NCI-H1417 treated with DMSO at 0.1 percent for 48 hours (cell line): ENCODE measurements at regions not wholly inside any gene's neighbourhood (a gene's known extent, or its start where the extent isn't known, plus 50 kb on each side); places are given as distances from the start of the nearest gene placed in this dataset.

Experiments used
- DNase-seq: peaks from one replicate; lab custom pipeline; 2025; lab: John Stamatoyannopoulos, UW

- DNase-seq: no peak
Observed at GRCh38 chr4:42330002-42330592, 67.2 kb upstream of the SHISA3 start.

- no peak for DNase-seq
Observed at GRCh38 chr4:42331040-42331439, 66.2 kb upstream of the SHISA3 start.

DNA sequence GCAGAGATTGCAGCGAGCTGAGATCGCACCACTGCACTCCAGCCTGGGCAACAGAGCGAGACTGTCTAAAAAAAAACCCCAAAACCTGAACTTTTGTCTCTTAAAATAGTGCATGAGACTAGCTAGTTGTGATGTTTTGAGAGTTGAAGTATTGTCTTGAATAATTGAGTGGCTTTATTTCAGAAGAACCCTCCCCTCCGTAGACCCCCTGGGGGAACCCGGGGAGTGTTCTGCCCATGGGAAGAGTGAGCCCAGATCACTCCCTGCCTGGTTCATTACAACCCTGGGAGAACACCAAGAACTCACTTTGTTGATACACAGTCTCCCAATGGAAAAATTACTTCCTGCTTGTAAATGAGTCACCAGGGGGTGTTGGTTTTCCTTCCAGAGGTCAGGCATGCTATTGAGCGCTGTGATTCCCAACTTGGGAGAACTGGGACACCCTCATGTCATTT, 65.3 kb upstream of the SHISA3 start:
- no peak for DNase-seq

- DNase-seq: no peak
Observed at GRCh38 chr4:42339935-42340406, 57.3 kb upstream of the SHISA3 start.

GRCh38 chr4:42341518-42342026, 55.7 kb upstream of the SHISA3 start:
- DNase-seq: no peak

DNA sequence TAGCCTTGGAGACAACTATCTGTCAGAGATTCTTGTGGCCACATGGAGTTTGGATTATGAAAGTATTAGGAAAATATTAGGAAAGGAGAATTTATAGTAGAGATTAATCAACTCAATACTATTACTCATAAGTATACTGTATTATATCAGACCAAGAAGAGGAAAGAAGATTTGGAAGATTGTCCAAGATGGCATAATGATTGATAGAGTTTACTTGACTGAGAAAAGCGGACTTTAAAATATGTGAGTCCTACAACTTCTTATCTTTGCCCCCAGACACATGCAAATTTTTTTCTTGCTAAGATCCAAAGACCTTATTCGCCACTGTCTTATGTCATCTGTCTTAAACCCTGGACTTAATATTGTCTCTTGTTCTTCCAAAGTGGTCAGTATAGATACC, 54.8 kb upstream of the SHISA3 start:
- DNase-seq: no peak

DNA sequence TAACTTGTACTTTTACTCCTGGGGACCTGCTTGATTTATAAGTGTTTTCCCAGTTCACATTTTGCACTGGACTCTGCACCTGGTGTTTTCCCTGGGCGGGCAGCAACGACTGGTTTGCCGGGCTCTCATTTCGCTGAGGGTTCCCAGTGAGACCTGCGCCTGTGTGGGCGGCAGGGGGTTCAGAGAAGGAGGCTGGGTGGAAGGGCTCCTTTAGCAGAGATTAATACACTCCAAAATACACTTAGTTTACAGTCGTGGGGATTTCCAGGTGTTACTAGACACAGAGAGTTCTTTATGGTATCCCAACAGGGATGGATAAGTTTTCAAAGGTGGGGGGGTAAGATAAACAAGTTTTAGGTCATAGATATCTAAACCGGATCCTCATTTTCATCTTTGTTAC, 53.0 kb upstream of the SHISA3 start:
- no peak for DNase-seq

- no peak for DNase-seq
Observed at GRCh38 chr4:42344749-42345148, 52.5 kb upstream of the SHISA3 start.

DNA sequence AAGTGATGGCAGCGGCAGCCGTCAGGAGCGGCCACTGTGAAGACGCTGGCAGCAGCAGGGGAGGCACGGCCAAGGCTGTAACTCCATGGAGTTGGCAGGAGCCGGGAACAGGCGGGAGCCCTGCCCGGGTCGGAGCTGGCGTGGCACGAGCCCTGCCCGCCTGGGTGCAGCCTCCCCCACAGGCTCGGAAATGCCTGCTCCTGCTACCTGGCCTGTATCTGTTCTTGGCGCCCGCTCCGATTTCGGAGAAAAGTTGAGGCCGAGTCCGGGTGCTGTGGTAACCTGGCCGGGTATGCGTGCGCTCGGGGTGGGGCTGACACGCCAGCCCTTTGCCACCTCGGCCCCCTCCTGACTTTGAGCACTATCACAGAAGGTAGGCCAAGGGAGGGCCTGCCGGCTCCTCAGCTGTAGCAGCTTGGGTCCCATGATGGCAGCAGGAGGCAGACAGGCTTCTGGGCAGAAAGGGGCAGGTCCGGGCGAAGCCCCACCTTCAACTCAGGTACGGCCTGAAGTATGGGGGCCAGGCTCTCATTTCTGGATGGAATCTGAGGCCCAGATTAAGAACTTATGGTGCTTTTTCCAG, 51.2 kb upstream of the SHISA3 start:
- no peak for DNase-seq

GRCh38 chr4:42347076-42347475, 50.2 kb upstream of the SHISA3 start:
- no peak for DNase-seq
